PFSK-1 (cell line): ENCODE measurements at regions not wholly inside any gene's neighbourhood (a gene's known extent, or its start where the extent isn't known, plus 50 kb on each side); places are given as distances from the start of the nearest gene placed in this dataset.

Experiments
- FOXP2 ChIP-seq: optimal IDR thresholded peaks from 2 replicates; pipeline ENCODE3; 2011; ENCODE audit warnings: borderline replicate concordance, control low read depth, inconsistent platforms; ENCODE audit not compliant: insufficient read depth; ENCODE audit errors: extremely low read length, extremely low read depth
- POLR2AphosphoS5 ChIP-seq: IDR thresholded peaks from 2 replicates; pipeline ENCODE4 v1.6.1; 2012; ENCODE audit warnings: low read depth, mild to moderate bottlenecking, control low read depth, low read length, moderate library complexity
- SIN3A ChIP-seq: IDR thresholded peaks from 2 replicates; pipeline ENCODE4 v1.6.1; 2012; ENCODE audit warnings: mild to moderate bottlenecking, low read length, moderate library complexity, borderline replicate concordance; ENCODE audit not compliant: insufficient read depth
- TAF1 ChIP-seq: IDR thresholded peaks from 2 replicates; pipeline ENCODE4 v1.6.1; 2012; ENCODE audit warnings: low read length, control low read depth, borderline replicate concordance; ENCODE audit not compliant: insufficient read depth
- TF ChIP-seq, protein P1 (sequence below), 2 experiments: IDR thresholded peaks; 2 replicates each; pipeline versions ENCODE4 v1.6.1 to v1.8.0; 2011 to 2012; ENCODE audit warnings: low read depth in 2 of 2, low read length in 2 of 2, control low read depth in 1 of 2, inconsistent platforms in 1 of 2, mild to moderate bottlenecking in 1 of 2, moderate library complexity in 1 of 2; ENCODE audit not compliant: insufficient read depth in 1 of 2

GRCh38 chr12:88408823-88409222, 171.4 kb downstream of the KITLG start:
- no peak for TF ChIP-seq POLR2AphosphoS5
- no peak for TF ChIP-seq SIN3A
- TF ChIP-seq TAF1 = no peak
- TF ChIP-seq, protein P1, sequence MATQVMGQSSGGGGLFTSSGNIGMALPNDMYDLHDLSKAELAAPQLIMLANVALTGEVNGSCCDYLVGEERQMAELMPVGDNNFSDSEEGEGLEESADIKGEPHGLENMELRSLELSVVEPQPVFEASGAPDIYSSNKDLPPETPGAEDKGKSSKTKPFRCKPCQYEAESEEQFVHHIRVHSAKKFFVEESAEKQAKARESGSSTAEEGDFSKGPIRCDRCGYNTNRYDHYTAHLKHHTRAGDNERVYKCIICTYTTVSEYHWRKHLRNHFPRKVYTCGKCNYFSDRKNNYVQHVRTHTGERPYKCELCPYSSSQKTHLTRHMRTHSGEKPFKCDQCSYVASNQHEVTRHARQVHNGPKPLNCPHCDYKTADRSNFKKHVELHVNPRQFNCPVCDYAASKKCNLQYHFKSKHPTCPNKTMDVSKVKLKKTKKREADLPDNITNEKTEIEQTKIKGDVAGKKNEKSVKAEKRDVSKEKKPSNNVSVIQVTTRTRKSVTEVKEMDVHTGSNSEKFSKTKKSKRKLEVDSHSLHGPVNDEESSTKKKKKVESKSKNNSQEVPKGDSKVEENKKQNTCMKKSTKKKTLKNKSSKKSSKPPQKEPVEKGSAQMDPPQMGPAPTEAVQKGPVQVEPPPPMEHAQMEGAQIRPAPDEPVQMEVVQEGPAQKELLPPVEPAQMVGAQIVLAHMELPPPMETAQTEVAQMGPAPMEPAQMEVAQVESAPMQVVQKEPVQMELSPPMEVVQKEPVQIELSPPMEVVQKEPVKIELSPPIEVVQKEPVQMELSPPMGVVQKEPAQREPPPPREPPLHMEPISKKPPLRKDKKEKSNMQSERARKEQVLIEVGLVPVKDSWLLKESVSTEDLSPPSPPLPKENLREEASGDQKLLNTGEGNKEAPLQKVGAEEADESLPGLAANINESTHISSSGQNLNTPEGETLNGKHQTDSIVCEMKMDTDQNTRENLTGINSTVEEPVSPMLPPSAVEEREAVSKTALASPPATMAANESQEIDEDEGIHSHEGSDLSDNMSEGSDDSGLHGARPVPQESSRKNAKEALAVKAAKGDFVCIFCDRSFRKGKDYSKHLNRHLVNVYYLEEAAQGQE (IDR thresholded peaks at IDR 0.05; ENCODE audit: insufficient read depth in 1 of 2, low read depth in 2 of 2, low read length in 2 of 2) = no peak
- no peak for TF ChIP-seq FOXP2
